Naive thymus-derived CD4-positive, alpha-beta T cell (primary cell): ENCODE measurements at regions not wholly inside any gene's neighbourhood (a gene's known extent, or its start where the extent isn't known, plus 50 kb on each side); places are given as distances from the start of the nearest gene placed in this dataset.

ENCODE experiments used
- ATAC-seq: fragments of 150-1000 bp; cut with Tn5 transposase; 2 replicates; pipeline ENCODE4 v1.10.0; 2021; ENCODE audit warnings: mild to moderate bottlenecking, moderate library complexity
- CTCF ChIA-PET: fragments of 350-600 bp; sonication (Branson Sonifier 250); formaldehyde crosslinking; loops from one replicate; lab custom pipeline; 2021; ENCODE audit warnings: antibody characterized with exemption; lab: Charles Lee
- POLR2A ChIA-PET: fragments of 350-600 bp; sonication (Branson Sonifier 250); formaldehyde crosslinking; loops from one replicate; lab custom pipeline; 2021; ENCODE audit warnings: antibody characterized with exemption, inconsistent platforms; lab: Charles Lee
- DNase-seq, 9 donors: peaks; one replicate each; pipeline versions ENCODE4 v3.0.0 to v3.0.0-alpha.2; 2020 to 2022; ENCODE audit warnings: mixed read lengths in 1 of 9
- H3K27ac ChIP-seq: one replicate; pipeline ENCODE4 v1.7.0; 2013; ENCODE audit warnings: mild to moderate bottlenecking, low read depth, low read length, moderate library complexity
- H3K27me3 ChIP-seq, 2 donors: one replicate each; pipeline ENCODE4 v1.7.0; 2013; ENCODE audit warnings: low read length in 2 of 2, mild to moderate bottlenecking in 2 of 2, moderate library complexity in 2 of 2; ENCODE audit not compliant: control insufficient read depth in 2 of 2, insufficient read depth in 2 of 2
- H3K36me3 ChIP-seq, 3 experiments: 1 replicate in 2 of 3; 2 replicates in 1 of 3; pipeline ENCODE4 v1.7.0; 2013; ENCODE audit warnings: low read length in 3 of 3, mild to moderate bottlenecking in 3 of 3, moderate library complexity in 1 of 3; ENCODE audit not compliant: insufficient read depth in 3 of 3, control insufficient read depth in 2 of 3
- H3K4me1 ChIP-seq, 2 donors: one replicate each; pipeline ENCODE4 v1.7.0; 2013; ENCODE audit warnings: low read length in 2 of 2, mild to moderate bottlenecking in 2 of 2, moderate library complexity in 1 of 2; ENCODE audit not compliant: control insufficient read depth in 2 of 2, insufficient read depth in 2 of 2
- H3K4me3 ChIP-seq: 2 replicates; pipeline ENCODE4 v1.7.0; 2013; ENCODE audit warnings: mild to moderate bottlenecking, low read length
- H3K9me3 ChIP-seq, 3 experiments: 1 replicate in 2 of 3; 2 replicates in 1 of 3; pipeline ENCODE4 v1.7.0; 2013; ENCODE audit warnings: low read length in 3 of 3; ENCODE audit not compliant: control insufficient read depth in 2 of 3
- H3K27ac Mint-ChIP-seq, 9 donors: one replicate each; pipeline ENCODE4 v1.8.0; 2020 to 2022; ENCODE audit warnings: mixed read lengths in 9 of 9, mild to moderate bottlenecking in 8 of 9, moderate library complexity in 5 of 9, inconsistent platforms in 2 of 9
- H3K27me3 Mint-ChIP-seq, 5 donors: one replicate each; pipeline ENCODE4 v1.8.0; 2021 to 2022; ENCODE audit warnings: mixed read lengths in 5 of 5, mild to moderate bottlenecking in 1 of 5
- H3K36me3 Mint-ChIP-seq, 5 donors: one replicate each; pipeline ENCODE4 v1.8.0; 2020 to 2022; ENCODE audit warnings: mixed read lengths in 5 of 5, mild to moderate bottlenecking in 3 of 5, inconsistent platforms in 1 of 5
- H3K4me1 Mint-ChIP-seq, 7 donors: one replicate each; pipeline ENCODE4 v1.8.0; 2020 to 2022; ENCODE audit warnings: mixed read lengths in 7 of 7, mild to moderate bottlenecking in 3 of 7, inconsistent platforms in 1 of 7
- H3K4me3 Mint-ChIP-seq, 10 donors: one replicate each; pipeline ENCODE4 v1.8.0; 2020 to 2022; ENCODE audit warnings: mild to moderate bottlenecking in 10 of 10, mixed read lengths in 10 of 10, moderate library complexity in 6 of 10, inconsistent platforms in 2 of 10
- H3K9me3 Mint-ChIP-seq, 11 donors: one replicate each; pipeline ENCODE4 v1.8.0; 2020 to 2022; ENCODE audit warnings: mixed read lengths in 11 of 11, mild to moderate bottlenecking in 4 of 11, inconsistent platforms in 1 of 11, moderate library complexity in 1 of 11
- intact Hi-C, 2 donors: fragments of 100-400 bp; cut with micrococcal nuclease; formaldehyde crosslinking; loops; one replicate each; pipeline ENCODE4 v1.15.1; 2023

DNA sequence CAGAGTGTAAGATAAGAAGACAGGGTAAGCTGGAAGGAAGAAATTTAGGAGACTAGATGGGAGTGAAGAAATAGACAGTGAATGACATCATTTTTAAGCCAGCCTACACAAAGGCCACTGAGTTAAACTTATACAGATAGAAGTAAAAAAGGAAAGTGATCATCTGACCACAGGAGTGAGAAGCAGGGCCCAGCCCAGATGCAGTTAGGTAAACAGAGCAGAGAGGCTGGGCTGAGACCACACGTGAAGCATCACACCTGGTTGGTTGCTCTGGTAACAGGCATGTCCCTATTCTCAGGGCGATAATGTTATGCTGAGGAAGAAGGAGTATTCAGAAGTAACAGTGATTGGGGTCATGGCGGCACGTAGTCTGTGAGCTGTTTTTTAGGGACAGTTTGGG, 1079.4 kb downstream of the AACS start:
- ATAC-seq (no peak), DNase-seq (no peak)
- Histone ChIP-seq H3K27me3 (no peaks in the 10 kb centered on the region), H3K27ac (no peak overlapping the region), H3K9me3 (peaks cover 0 to under 1% (median 0%) of the 10 kb centered on the region in 3 experiments), H3K4me1 (no peaks in the 10 kb centered on the region), H3K4me3 (no peak overlapping the region), H3K36me3 (no peaks in the 10 kb centered on the region)
- Mint-ChIP-seq H3K36me3 (peaks cover 0 to 4% (median 0%) of the 10 kb centered on the region in 5 donors), H3K4me1 (no peaks in the 10 kb centered on the region), H3K4me3 (no peak overlapping the region), H3K27ac (no peak overlapping the region), H3K27me3 (no peaks in the 10 kb centered on the region), H3K9me3 (peaks cover 2 to 32% (median 12%) of the 10 kb centered on the region in 11 donors)
- intact Hi-C loops: no loop called here
- POLR2A ChIA-PET: no interaction called here
- CTCF ChIA-PET: no interaction called here

GRCh38 chr12:126147321-126147720, 1082.1 kb downstream of the AACS start:
- Histone ChIP-seq H3K27me3 (no peaks in the 10 kb centered on the region), H3K36me3 (no peaks in the 10 kb centered on the region), H3K9me3 (no peaks in the 10 kb centered on the region), H3K4me3 (no peak overlapping the region), H3K27ac (no peak overlapping the region), H3K4me1 (no peaks in the 10 kb centered on the region)
- ChIA-PET CTCF (no interaction called here), POLR2A (no interaction called here)
- peaks cover 3 to 26% (median 10%) of the 10 kb centered on the region in 11 donors for H3K9me3 Mint-ChIP-seq
- H3K4me1 Mint-ChIP-seq: no peaks in the 10 kb centered on the region
- intact Hi-C loops: no loop called here
- H3K4me3 Mint-ChIP-seq: no peak overlapping the region
- no peaks in the 10 kb centered on the region for H3K27me3 Mint-ChIP-seq
- H3K27ac Mint-ChIP-seq: no peak overlapping the region
- ATAC-seq (no peak), DNase-seq (no peak)
- H3K36me3 Mint-ChIP-seq: peaks cover 0 to 8% (median 0%) of the 10 kb centered on the region in 5 donors

- DNase-seq: no peak
- Histone ChIP-seq H3K36me3 (no peaks in the 10 kb centered on the region), H3K27ac (no peak overlapping the region), H3K27me3 (no peaks in the 10 kb centered on the region), H3K4me1 (no peaks in the 10 kb centered on the region), H3K9me3 (no peaks in the 10 kb centered on the region), H3K4me3 (no peak overlapping the region)
- H3K9me3 Mint-ChIP-seq: peaks cover 0 to 3% (median 0%) of the 10 kb centered on the region in 11 donors
- POLR2A ChIA-PET: no interaction called here
- intact Hi-C loops: no loop called here
- H3K4me3 Mint-ChIP-seq: no peak overlapping the region
- peaks cover 0 to under 1% (median 0%) of the 10 kb centered on the region in 5 donors for H3K36me3 Mint-ChIP-seq
- no peak for ATAC-seq
- CTCF ChIA-PET: no interaction called here
- H3K4me1 Mint-ChIP-seq: no peaks in the 10 kb centered on the region
- peaks cover 0 to 2% (median 0%) of the 10 kb centered on the region in 5 donors for H3K27me3 Mint-ChIP-seq
- H3K27ac Mint-ChIP-seq: no peak overlapping the region
Measured at GRCh38 chr12:126156806-126157574, 1091.8 kb downstream of the AACS start.

- peaks cover 0 to 8% (median 0%) of the 10 kb centered on the region in 5 donors for H3K27me3 Mint-ChIP-seq
- no peak overlapping the region for H3K27ac Mint-ChIP-seq
- H3K36me3 ChIP-seq: no peaks in the 10 kb centered on the region
- ChIA-PET POLR2A (no interaction called here), CTCF (no interaction called here)
- H3K9me3 Mint-ChIP-seq: peaks cover 0 to 5% (median 2%) of the 10 kb centered on the region in 11 donors
- H3K36me3 Mint-ChIP-seq: peaks cover 0 to 6% (median 0%) of the 10 kb centered on the region in 5 donors
- ATAC-seq: no peak
- H3K27me3 ChIP-seq: no peaks in the 10 kb centered on the region
- H3K4me3 Mint-ChIP-seq: no peak overlapping the region
- no peaks in the 10 kb centered on the region for H3K4me1 Mint-ChIP-seq
- no peak overlapping the region for H3K4me3 ChIP-seq
- intact Hi-C loops: no loop called here
- H3K9me3 ChIP-seq: no peaks in the 10 kb centered on the region
- H3K27ac ChIP-seq: no peak overlapping the region
- DNase-seq: no peak
- no peaks in the 10 kb centered on the region for H3K4me1 ChIP-seq
Measured at GRCh38 chr12:126157575-126157966, 1092.3 kb downstream of the AACS start.

- peaks cover 0 to 10% (median 0%) of the 10 kb centered on the region in 5 donors for H3K27me3 Mint-ChIP-seq
- no peaks in the 10 kb centered on the region for H3K27me3 ChIP-seq
- H3K36me3 ChIP-seq: no peaks in the 10 kb centered on the region
- peaks cover 0 to 6% (median 0%) of the 10 kb centered on the region in 5 donors for H3K36me3 Mint-ChIP-seq
- H3K4me1 ChIP-seq: no peaks in the 10 kb centered on the region
- no peak overlapping the region for H3K4me3 Mint-ChIP-seq
- intact Hi-C loops: no loop called here
- no peaks in the 10 kb centered on the region for H3K4me1 Mint-ChIP-seq
- H3K9me3 Mint-ChIP-seq: peaks cover 0 to 7% (median 2%) of the 10 kb centered on the region in 11 donors
- ATAC-seq (no peak), DNase-seq (no peak)
- POLR2A ChIA-PET: no interaction called here
- H3K9me3 ChIP-seq: no peaks in the 10 kb centered on the region
- no peak overlapping the region for H3K27ac ChIP-seq
- CTCF ChIA-PET: no interaction called here
- no peak overlapping the region for H3K27ac Mint-ChIP-seq
- H3K4me3 ChIP-seq: no peak overlapping the region
Measured at GRCh38 chr12:126159139-126159538, 1093.9 kb downstream of the AACS start.

DNA sequence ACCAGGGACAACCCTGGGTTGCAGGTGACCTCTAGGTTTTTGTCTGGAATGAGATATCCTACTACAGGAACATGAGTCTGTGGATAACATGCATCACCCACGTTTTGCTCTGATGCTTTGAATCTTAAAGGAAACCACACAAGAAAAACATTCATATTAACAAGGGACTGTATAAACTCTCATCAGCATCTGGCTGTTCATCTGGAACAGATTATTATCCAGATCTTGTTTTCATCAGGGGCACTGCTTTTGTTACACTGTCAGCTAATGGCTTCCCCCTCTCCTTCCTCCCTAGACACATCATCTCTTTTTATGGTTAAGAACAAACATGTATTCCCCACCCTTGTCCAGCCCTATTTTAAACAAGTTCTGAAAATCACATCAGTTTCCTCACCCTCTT, 1095.7 kb downstream of the AACS start:
- H3K27ac Mint-ChIP-seq: no peak overlapping the region
- Histone ChIP-seq H3K27ac (no peak overlapping the region), H3K4me1 (no peaks in the 10 kb centered on the region), H3K36me3 (no peaks in the 10 kb centered on the region), H3K27me3 (no peaks in the 10 kb centered on the region), H3K4me3 (no peak overlapping the region), H3K9me3 (no peaks in the 10 kb centered on the region)
- peaks cover 0 to 11% (median 5%) of the 10 kb centered on the region in 11 donors for H3K9me3 Mint-ChIP-seq
- intact Hi-C loops: no loop called here
- no peak overlapping the region for H3K4me3 Mint-ChIP-seq
- peaks cover 0 to 6% (median 0%) of the 10 kb centered on the region in 5 donors for H3K36me3 Mint-ChIP-seq
- H3K4me1 Mint-ChIP-seq: no peaks in the 10 kb centered on the region
- ChIA-PET POLR2A (no interaction called here), CTCF (no interaction called here)
- no peak for DNase-seq
- H3K27me3 Mint-ChIP-seq: peaks cover 0 to 10% (median 0%) of the 10 kb centered on the region in 5 donors
- no peak for ATAC-seq

GRCh38 chr12:126163984-126164383, 1098.7 kb downstream of the AACS start:
- Mint-ChIP-seq H3K4me1 (no peaks in the 10 kb centered on the region), H3K36me3 (peaks cover 0 to 6% (median 0%) of the 10 kb centered on the region in 5 donors), H3K27ac (no peak overlapping the region), H3K27me3 (peaks cover 0 to 10% (median 0%) of the 10 kb centered on the region in 5 donors), H3K4me3 (no peak overlapping the region), H3K9me3 (peaks cover 0 to 11% (median 6%) of the 10 kb centered on the region in 11 donors)
- Histone ChIP-seq H3K4me3 (no peak overlapping the region), H3K9me3 (no peaks in the 10 kb centered on the region), H3K27ac (no peak overlapping the region), H3K36me3 (no peaks in the 10 kb centered on the region), H3K27me3 (no peaks in the 10 kb centered on the region), H3K4me1 (no peaks in the 10 kb centered on the region)
- no peak for DNase-seq
- ChIA-PET CTCF (no interaction called here), POLR2A (no interaction called here)
- intact Hi-C loops: no loop called here
- no peak for ATAC-seq
